ENCODE measurements at regions not wholly inside any gene's neighbourhood (a gene's known extent, or its start where the extent isn't known, plus 50 kb on each side); places are given as distances from the start of the nearest gene placed in this dataset.

DNA sequence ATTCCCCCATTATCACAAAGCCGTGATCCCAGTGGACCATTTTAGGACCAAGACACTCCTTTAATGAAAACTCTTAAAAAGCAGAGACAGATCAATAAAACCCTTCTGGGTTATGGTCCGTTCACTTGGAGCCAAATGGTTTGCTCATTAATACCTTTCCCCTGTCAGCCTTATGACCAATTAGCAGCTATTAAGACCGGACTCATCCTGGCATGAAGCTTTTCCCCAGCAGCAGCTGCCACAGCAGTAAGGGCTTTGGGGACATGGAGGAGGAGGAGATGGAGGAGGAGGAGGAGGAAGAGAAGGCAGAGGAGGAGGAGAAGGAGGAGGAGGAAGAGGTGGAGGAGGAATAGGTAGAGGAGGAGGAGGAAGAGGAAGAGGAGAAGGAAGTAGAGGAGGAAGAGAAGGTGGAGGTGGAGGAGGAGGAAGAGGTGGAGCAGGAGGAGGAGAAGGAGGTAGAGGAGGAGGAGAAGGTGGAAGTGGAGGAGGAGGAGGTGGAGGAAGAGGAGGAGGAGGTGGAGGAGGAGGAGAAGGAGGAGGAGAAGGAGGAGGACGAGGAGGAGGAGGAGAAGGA is 50.1 kb upstream of the IRX3 start:
- H3K27me3 ChIP-seq (ENCODE audit: control insufficient read depth, insufficient read depth, low read length), result peaks cover 4% of the 10 kb centered on the region
- no peak overlapping the region for H3K9ac ChIP-seq (ENCODE audit: low read depth, low read length)
- peaks cover 33% of the 10 kb centered on the region for H3K4me1 ChIP-seq (ENCODE audit: control insufficient read depth, insufficient read depth, low read length)
- H3K9me3 ChIP-seq (ENCODE audit: control insufficient read depth, insufficient read depth, low read length), result no peaks in the 10 kb centered on the region
- no peaks in the 10 kb centered on the region for H3K36me3 ChIP-seq (ENCODE audit: control insufficient read depth, insufficient read depth, low read length)
- H3K27ac ChIP-seq (ENCODE audit: low read depth, low read length), result no peak overlapping the region
- H3K4me3 ChIP-seq (ENCODE audit: low read depth, low read length), result no peak overlapping the region

All from HUES48 (cell line).